Breast epithelium (tissue), 4 donors: ENCODE measurements at regions not wholly inside any gene's neighbourhood (a gene's known extent, or its start where the extent isn't known, plus 50 kb on each side); places are given as distances from the start of the nearest gene placed in this dataset.

Experiments
- DNase-seq, 2 donors: peaks; one replicate each; pipeline ENCODE4 v3.0.0-alpha.2; 2019; ENCODE audit warnings: low spot score in 2 of 2
- H3K27ac ChIP-seq, 2 donors: fragments of 200-600 bp; sonication (generic) in 1 of 2; one replicate each; pipeline ENCODE4 v1.5.1; 2016 to 2019; ENCODE audit warnings: mild to moderate bottlenecking in 1 of 2
- H3K27me3 ChIP-seq, 2 donors: fragments of 200-600 bp; sonication (generic) in 1 of 2; one replicate each; pipeline versions ENCODE4 v1.5.1 to v1.6.0; 2017 to 2019; ENCODE audit warnings: control low read depth in 1 of 2, mild to moderate bottlenecking in 1 of 2
- H3K36me3 ChIP-seq: fragments of 200-600 bp; one replicate; pipeline ENCODE4 v1.5.1; 2019
- H3K4me1 ChIP-seq, 2 donors: fragments of 200-600 bp; sonication (generic); one replicate each; pipeline ENCODE4 v1.5.1; 2016 to 2019; ENCODE audit warnings: control low read depth in 1 of 2
- H3K4me3 ChIP-seq, 3 donors: fragments of 200-600 bp; sonication (generic); 1 replicate in 2 of 3; 2 replicates in 1 of 3; pipeline ENCODE4 v1.5.1; 2016 to 2019; ENCODE audit warnings: mild to moderate bottlenecking in 3 of 3, moderate library complexity in 2 of 3
- H3K9me3 ChIP-seq, 2 donors: fragments of 200-600 bp; sonication (generic) in 1 of 2; one replicate each; pipeline ENCODE4 v1.5.1; 2016 to 2019; ENCODE audit warnings: control low read depth in 1 of 2
- CTCF ChIP-seq, 3 donors: fragments of 450-650 bp; IDR thresholded peaks; one replicate each; pipeline ENCODE4 v1.5.1; 2016 to 2017; ENCODE audit warnings: antibody characterized with exemption in 3 of 3, mild to moderate bottlenecking in 3 of 3, moderate library complexity in 3 of 3
- POLR2A ChIP-seq: fragments of 450-650 bp; IDR thresholded peaks from one replicate; pipeline ENCODE4 v1.6.1; 2016; ENCODE audit warnings: antibody characterized with exemption, mild to moderate bottlenecking, moderate library complexity
- POLR2AphosphoS5 ChIP-seq, 3 donors: sonication (generic); formaldehyde crosslinking; IDR thresholded peaks; one replicate each; pipeline ENCODE4 v1.6.1; 2017; ENCODE audit warnings: antibody characterized with exemption in 3 of 3
- intact Hi-C: fragments of 100-400 bp; cut with DNase I; formaldehyde crosslinking; loops from one replicate; pipeline ENCODE4 v1.15.1; 2023; ENCODE audit warnings: low total_unique reads

GRCh38 chr7:11895337-11895736 is 63.3 kb upstream of the THSD7A start:
- DNase-seq: no peak
- intact Hi-C loops: no loop called here
- Histone ChIP-seq H3K4me3 (no peak overlapping the region), H3K9me3 (peaks cover 0 to 4% of the 10 kb centered on the region in 2 donors), H3K36me3 (no peaks in the 10 kb centered on the region), H3K27ac (no peak overlapping the region), H3K4me1 (no peaks in the 10 kb centered on the region), H3K27me3 (no peaks in the 10 kb centered on the region)
- TF ChIP-seq CTCF (IDR thresholded peaks at IDR 0.05): no peak
- no peak for TF ChIP-seq POLR2A
- TF ChIP-seq POLR2AphosphoS5 (IDR thresholded peaks at IDR 0.05): no peak

- no peaks in the 10 kb centered on the region for H3K36me3 ChIP-seq
- peaks cover 0 to 4% of the 10 kb centered on the region in 2 donors for H3K9me3 ChIP-seq
- no peak for DNase-seq
- H3K4me3 ChIP-seq: no peak overlapping the region
- H3K27me3 ChIP-seq: no peaks in the 10 kb centered on the region
- H3K4me1 ChIP-seq: no peaks in the 10 kb centered on the region
- no peak for TF ChIP-seq POLR2AphosphoS5 (IDR thresholded peaks at IDR 0.05)
- no peak for TF ChIP-seq CTCF (IDR thresholded peaks at IDR 0.05)
- no peak for TF ChIP-seq POLR2A
- no peak overlapping the region for H3K27ac ChIP-seq
- intact Hi-C loops: no loop called here
Measured at GRCh38 chr7:11896663-11897062, 64.7 kb upstream of the THSD7A start.

- no peak for TF ChIP-seq POLR2A
- no peak for TF ChIP-seq POLR2AphosphoS5 (IDR thresholded peaks at IDR 0.05)
- TF ChIP-seq CTCF (IDR thresholded peaks at IDR 0.05): no peak
- Histone ChIP-seq H3K9me3 (no peaks in the 10 kb centered on the region), H3K4me3 (no peak overlapping the region), H3K4me1 (no peaks in the 10 kb centered on the region), H3K27ac (no peak overlapping the region), H3K36me3 (no peaks in the 10 kb centered on the region), H3K27me3 (no peaks in the 10 kb centered on the region)
- no peak for DNase-seq
- intact Hi-C loops: no loop called here
Measured at GRCh38 chr7:11899247-11899646, 67.2 kb upstream of the THSD7A start.

- H3K9me3 ChIP-seq: no peaks in the 10 kb centered on the region
- H3K4me3 ChIP-seq: no peak overlapping the region
- no peak for DNase-seq
- H3K27me3 ChIP-seq: no peaks in the 10 kb centered on the region
- no peaks in the 10 kb centered on the region for H3K36me3 ChIP-seq
- no peaks in the 10 kb centered on the region for H3K4me1 ChIP-seq
- TF ChIP-seq POLR2A: no peak
- no peak for TF ChIP-seq POLR2AphosphoS5 (IDR thresholded peaks at IDR 0.05)
- no peak for TF ChIP-seq CTCF (IDR thresholded peaks at IDR 0.05)
- H3K27ac ChIP-seq: no peak overlapping the region
- intact Hi-C loops: no loop called here
Measured at GRCh38 chr7:11910253-11910652, 78.3 kb upstream of the THSD7A start.

DNA sequence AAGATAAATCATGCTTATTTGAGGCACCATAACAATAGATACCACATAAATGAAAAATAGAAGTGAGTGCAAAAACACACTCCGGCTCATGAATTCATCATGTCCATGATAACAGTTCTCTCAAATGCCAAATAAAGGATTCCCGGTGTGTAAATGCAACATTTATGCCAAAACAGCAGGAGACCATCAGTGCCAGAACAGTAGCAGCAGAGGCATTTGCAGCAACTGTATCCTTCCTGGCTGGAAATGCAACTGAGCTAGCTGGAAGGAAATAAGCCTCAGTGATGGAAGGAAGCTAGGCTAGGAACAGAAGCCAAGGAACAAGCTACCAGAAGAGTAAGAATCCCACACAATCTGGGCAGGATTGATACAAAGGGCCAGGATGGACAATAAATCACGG is 79.9 kb upstream of the THSD7A start:
- intact Hi-C loops: no loop called here
- no peak overlapping the region for H3K4me3 ChIP-seq
- no peaks in the 10 kb centered on the region for H3K9me3 ChIP-seq
- H3K27ac ChIP-seq: no peak overlapping the region
- TF ChIP-seq POLR2AphosphoS5 (IDR thresholded peaks at IDR 0.05) (no peak), POLR2A (no peak), CTCF (IDR thresholded peaks at IDR 0.05) (no peak)
- H3K27me3 ChIP-seq: no peaks in the 10 kb centered on the region
- no peak for DNase-seq
- H3K4me1 ChIP-seq: no peaks in the 10 kb centered on the region
- no peaks in the 10 kb centered on the region for H3K36me3 ChIP-seq
